ENCODE measurements at regions not wholly inside any gene's neighbourhood (a gene's known extent, or its start where the extent isn't known, plus 50 kb on each side); places are given as distances from the start of the nearest gene placed in this dataset.

- no peak for TF ChIP-seq CTCF (IDR thresholded peaks at IDR 0.05)
- no peak for TF ChIP-seq POLR2AphosphoS5 (IDR thresholded peaks at IDR 0.05)
- TF ChIP-seq POLR2A (IDR thresholded peaks at IDR 0.05): no peak
- TF ChIP-seq EP300 (IDR thresholded peaks at IDR 0.05): no peak
Measured at GRCh38 chr12:89276860-89277259, 75.4 kb downstream of the DUSP6 start.
